Activated B cell treated with CpG ODN at 0.5 μM for 24 hours (primary cell): ENCODE measurements at regions not wholly inside any gene's neighbourhood (a gene's known extent, or its start where the extent isn't known, plus 50 kb on each side); places are given as distances from the start of the nearest gene placed in this dataset.
"Not testable (repeated sequence)": the region's sequence is repeated elsewhere in the genome, so short reads cannot be mapped to it uniquely, and the experiment has no call there.

Experiments
- ATAC-seq: fragments of 200-7000 bp; cut with Tn5 transposase; one replicate; pipeline ENCODE4 v1.10.0; 2021; ENCODE audit warnings: low read depth, mild to moderate bottlenecking, moderate library complexity
- CTCF ChIA-PET: fragments of 350-600 bp; sonication (Branson Sonifier 250); formaldehyde crosslinking; loops from one replicate; lab custom pipeline; 2021; ENCODE audit warnings: antibody characterized with exemption; lab: Charles Lee
- POLR2A ChIA-PET: fragments of 350-600 bp; sonication (Branson Sonifier 250); formaldehyde crosslinking; loops from one replicate; lab custom pipeline; 2021; ENCODE audit warnings: antibody characterized with exemption; lab: Charles Lee
- DNase-seq: peaks from one replicate; pipeline ENCODE4 v3.0.0; 2022
- H3K27ac Mint-ChIP-seq: one replicate; pipeline ENCODE4 v1.8.0; 2020; ENCODE audit warnings: mixed read lengths
- H3K27me3 Mint-ChIP-seq: one replicate; pipeline ENCODE4 v1.8.0; 2021; ENCODE audit warnings: mixed read lengths
- H3K36me3 Mint-ChIP-seq: one replicate; pipeline ENCODE4 v1.8.0; 2021; ENCODE audit warnings: low read depth, mixed read lengths
- H3K4me1 Mint-ChIP-seq: one replicate; pipeline ENCODE4 v1.8.0; 2021; ENCODE audit warnings: mixed read lengths
- H3K4me3 Mint-ChIP-seq: one replicate; pipeline ENCODE4 v1.8.0; 2020; ENCODE audit warnings: mild to moderate bottlenecking, mixed read lengths
- H3K9me3 Mint-ChIP-seq: one replicate; pipeline ENCODE4 v1.8.0; 2020; ENCODE audit warnings: mixed read lengths
- intact Hi-C: fragments of 100-400 bp; cut with micrococcal nuclease; formaldehyde crosslinking; loops from one replicate; pipeline ENCODE4 v1.15.1; 2024
- TF ChIP-seq, protein P1 (sequence below): fragments of 200-600 bp; IDR thresholded peaks from one replicate; pipeline ENCODE4 v1.8.0; 2022; ENCODE audit warnings: antibody characterized with exemption, mild to moderate bottlenecking

DNA sequence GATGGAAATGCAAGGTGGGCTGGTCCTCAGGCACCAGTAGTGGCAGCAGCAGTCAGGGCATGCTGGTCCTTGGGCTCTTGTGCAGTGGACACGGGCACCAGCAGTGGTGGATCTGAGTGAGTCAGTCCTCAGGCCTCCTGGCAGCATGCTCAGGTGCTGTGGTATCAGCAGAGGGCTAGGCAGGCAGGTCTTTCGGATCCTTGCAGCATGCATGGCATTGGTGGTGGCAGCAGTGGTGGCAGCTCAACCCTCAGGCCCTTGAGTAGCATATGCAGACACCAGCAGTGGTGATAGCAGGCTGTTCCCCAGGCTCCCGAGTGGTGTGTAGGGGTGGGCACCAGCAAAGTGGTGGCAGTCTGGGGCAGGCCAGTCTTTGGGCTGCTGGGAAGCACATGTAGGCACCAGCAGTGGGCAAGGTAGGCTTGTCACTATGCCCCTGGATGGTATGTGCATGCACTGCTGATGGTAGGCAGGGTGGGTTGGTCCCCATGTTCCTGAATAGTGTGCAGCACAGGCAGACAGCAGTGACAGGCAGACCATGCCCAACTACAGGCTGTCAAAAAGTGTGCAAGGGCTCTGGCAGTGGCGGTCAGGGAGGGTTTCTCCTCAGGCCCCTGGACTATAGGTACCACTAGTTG is 606.0 kb downstream of the ADCYAP1 start:
- ChIA-PET POLR2A (no interaction called here), CTCF (no interaction called here)
- H3K27me3 Mint-ChIP-seq, result no peaks in the 10 kb centered on the region
- DNase-seq, result no peak
- ATAC-seq, result no peak
- no peak overlapping the region for H3K4me3 Mint-ChIP-seq
- peaks cover 2% of the 10 kb centered on the region for H3K9me3 Mint-ChIP-seq
- TF ChIP-seq, protein P1, sequence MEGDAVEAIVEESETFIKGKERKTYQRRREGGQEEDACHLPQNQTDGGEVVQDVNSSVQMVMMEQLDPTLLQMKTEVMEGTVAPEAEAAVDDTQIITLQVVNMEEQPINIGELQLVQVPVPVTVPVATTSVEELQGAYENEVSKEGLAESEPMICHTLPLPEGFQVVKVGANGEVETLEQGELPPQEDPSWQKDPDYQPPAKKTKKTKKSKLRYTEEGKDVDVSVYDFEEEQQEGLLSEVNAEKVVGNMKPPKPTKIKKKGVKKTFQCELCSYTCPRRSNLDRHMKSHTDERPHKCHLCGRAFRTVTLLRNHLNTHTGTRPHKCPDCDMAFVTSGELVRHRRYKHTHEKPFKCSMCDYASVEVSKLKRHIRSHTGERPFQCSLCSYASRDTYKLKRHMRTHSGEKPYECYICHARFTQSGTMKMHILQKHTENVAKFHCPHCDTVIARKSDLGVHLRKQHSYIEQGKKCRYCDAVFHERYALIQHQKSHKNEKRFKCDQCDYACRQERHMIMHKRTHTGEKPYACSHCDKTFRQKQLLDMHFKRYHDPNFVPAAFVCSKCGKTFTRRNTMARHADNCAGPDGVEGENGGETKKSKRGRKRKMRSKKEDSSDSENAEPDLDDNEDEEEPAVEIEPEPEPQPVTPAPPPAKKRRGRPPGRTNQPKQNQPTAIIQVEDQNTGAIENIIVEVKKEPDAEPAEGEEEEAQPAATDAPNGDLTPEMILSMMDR, result no peak
- intact Hi-C loops, result no loop called here
- H3K4me1 Mint-ChIP-seq, result no peaks in the 10 kb centered on the region
- H3K36me3 Mint-ChIP-seq, result no peaks in the 10 kb centered on the region
- no peak overlapping the region for H3K27ac Mint-ChIP-seq

DNA sequence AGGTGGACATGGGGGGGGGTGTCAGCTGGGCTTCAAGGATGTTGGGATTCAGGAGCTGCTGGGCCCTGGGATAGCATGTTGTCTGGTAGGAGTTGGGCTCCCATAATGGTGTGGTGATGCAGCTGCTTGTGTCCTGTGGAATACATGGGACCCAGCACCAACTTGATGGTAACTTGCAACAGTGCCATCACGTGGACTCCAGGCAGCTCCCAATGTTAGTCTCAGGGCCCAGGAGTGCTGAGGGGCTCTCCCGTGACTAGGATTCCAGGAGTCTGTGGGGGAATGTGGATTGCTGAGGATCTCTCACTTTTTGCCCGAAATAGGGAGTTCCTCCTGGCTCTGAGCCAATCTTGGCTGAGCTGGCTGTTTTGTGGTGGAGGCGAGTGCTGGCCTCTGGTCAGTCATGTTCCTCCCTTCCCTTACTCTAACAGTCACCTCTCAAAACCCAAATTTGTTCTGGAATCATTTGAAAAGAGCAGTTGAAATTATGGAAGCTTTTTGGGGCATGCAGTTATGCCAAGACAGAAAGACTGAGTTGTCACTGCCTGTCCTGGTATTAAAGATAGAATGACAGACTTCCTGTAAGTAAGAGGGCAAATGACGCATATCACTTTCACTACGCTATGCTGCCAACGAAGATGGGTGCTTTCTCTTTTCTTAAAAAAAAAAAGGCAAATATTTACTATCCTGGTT is 607.1 kb downstream of the ADCYAP1 start:
- peaks cover 2% of the 10 kb centered on the region for H3K9me3 Mint-ChIP-seq
- no peaks in the 10 kb centered on the region for H3K36me3 Mint-ChIP-seq
- no peak overlapping the region for H3K27ac Mint-ChIP-seq
- intact Hi-C loops, result no loop called here
- no peaks in the 10 kb centered on the region for H3K27me3 Mint-ChIP-seq
- ChIA-PET CTCF (no interaction called here), POLR2A (no interaction called here)
- no peak overlapping the region for H3K4me3 Mint-ChIP-seq
- TF ChIP-seq, protein P1, result no peak
- no peaks in the 10 kb centered on the region for H3K4me1 Mint-ChIP-seq
- ATAC-seq, result no peak
- DNase-seq, result no peak

DNA sequence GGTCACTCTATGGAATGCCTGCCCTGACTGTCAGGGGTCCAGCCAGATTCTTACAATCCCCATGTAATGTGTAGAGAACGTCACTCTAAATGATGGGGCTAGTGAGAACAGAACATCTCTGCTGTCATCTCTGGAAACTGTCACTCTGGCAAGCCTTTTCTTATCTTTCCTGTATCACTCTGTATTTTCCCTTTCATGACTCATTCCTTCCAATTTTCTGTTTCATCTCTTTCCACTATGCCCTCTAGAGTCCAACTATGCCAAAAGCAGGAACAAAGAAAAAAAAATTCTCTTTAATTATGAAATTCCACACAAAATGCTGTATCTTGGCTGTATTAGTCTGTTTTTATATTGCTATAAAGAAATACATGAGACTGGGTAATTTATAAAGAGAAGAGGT is 608.8 kb downstream of the ADCYAP1 start:
- TF ChIP-seq, protein P1, result no peak
- H3K27ac Mint-ChIP-seq, result no peak overlapping the region
- ChIA-PET POLR2A (no interaction called here), CTCF (no interaction called here)
- ATAC-seq (no peak), DNase-seq (no peak)
- no peaks in the 10 kb centered on the region for H3K27me3 Mint-ChIP-seq
- H3K36me3 Mint-ChIP-seq, result no peaks in the 10 kb centered on the region
- H3K9me3 Mint-ChIP-seq, result peaks cover 2% of the 10 kb centered on the region
- no peak overlapping the region for H3K4me3 Mint-ChIP-seq
- no peaks in the 10 kb centered on the region for H3K4me1 Mint-ChIP-seq
- intact Hi-C loops, result no loop called here

DNA sequence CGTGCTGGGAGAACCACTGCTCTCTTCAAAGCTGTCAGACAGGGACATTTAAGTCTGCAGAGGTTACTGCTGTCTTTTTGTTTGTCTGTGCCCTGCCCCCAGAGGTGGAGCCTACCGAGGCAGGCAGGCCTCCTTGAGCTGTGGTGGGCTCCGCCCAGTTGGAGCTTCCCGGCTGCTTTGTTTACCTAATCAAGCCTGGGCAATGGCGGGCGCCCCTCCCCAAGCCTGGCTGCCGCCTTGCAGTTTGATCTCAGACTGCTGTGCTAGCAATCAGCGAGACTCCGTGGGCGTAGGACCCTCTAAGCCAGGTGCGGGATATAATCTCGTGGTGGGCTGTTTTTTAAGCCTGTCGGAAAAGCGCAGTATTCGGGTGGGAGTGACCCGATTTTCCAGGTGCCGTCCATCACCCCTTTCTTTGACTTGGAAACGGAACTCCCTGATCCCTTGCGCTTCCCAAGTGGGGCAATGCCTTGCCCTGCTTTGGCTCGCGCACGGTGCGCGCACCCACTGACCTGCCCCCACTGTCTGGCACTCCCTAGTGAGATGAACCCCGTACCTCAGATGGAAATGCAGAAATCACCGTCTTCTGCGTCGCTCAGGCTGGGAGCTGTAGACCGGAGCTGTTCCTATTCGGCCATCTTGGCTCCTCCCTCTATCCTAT is 617.0 kb downstream of the ADCYAP1 start:
- H3K9me3 Mint-ChIP-seq, H3K27me3 Mint-ChIP-seq, intact Hi-C loops, ATAC-seq, H3K27ac Mint-ChIP-seq, H3K4me1 Mint-ChIP-seq, CTCF ChIA-PET, DNase-seq, POLR2A ChIA-PET, H3K36me3 Mint-ChIP-seq, H3K4me3 Mint-ChIP-seq: not testable (repeated sequence)

DNA sequence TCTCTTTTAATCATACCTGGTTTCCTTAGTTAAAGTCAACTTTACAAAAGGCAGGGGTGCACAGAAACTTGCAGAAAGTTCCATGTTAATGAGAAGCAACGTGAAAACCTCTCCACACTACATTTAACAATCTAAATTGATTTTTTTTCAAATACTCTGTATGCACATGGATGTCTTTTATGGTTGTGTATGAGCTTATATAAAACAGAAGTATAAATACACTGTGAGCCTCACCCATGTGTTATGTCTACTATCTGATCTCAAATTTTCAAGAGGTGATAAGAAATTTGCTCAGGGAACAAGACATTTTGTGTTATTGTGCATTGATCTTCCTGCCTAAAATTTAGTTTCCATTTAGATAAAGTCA is 617.6 kb downstream of the ADCYAP1 start:
- Mint-ChIP-seq H3K36me3 (no peaks in the 10 kb centered on the region), H3K9me3 (no peaks in the 10 kb centered on the region), H3K4me3 (no peak overlapping the region), H3K27me3 (no peaks in the 10 kb centered on the region), H3K4me1 (no peaks in the 10 kb centered on the region), H3K27ac (no peak overlapping the region)
- TF ChIP-seq, protein P1, result no peak
- intact Hi-C loops, result no loop called here
- ChIA-PET CTCF (no interaction called here), POLR2A (no interaction called here)
- ATAC-seq (no peak), DNase-seq (no peak)
